ENCODE measurements at regions not wholly inside any gene's neighbourhood (a gene's known extent, or its start where the extent isn't known, plus 50 kb on each side); places are given as distances from the start of the nearest gene placed in this dataset.
"Not testable (repeated sequence)": the region's sequence is repeated elsewhere in the genome, so short reads cannot be mapped to it uniquely, and the experiment has no call there.

DNA sequence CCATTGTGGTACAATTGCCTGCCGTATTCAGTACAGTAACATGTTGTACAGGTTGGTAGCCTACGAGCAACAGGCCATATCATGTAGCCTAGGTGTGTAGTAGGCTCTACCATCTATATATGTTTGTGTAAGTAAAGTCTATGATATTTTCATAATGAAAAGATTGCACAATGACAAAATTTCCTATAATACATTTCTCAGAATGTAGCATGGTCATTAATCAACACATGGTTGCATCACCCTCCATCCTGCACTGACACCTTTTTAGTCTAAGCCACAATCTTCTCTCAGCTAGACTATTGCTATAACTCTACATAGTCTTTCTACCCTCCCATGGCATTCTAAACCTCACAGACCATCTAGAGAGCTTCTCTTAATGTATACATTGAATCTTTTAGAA lies 158.5 kb upstream of the HMGA2 start:
- H3K9ac ChIP-seq (ENCODE audit: low read depth, low read length): no peak overlapping the region
- no peaks in the 10 kb centered on the region for H3K36me3 ChIP-seq (ENCODE audit: insufficient read depth, low read length)
- H3K9me3 ChIP-seq (ENCODE audit: control insufficient read depth, insufficient read depth, low read length): 0 out of 2 replicates have a peak, but pooled peaks cover 3% of the 10 kb centered on the region
- peaks cover 22% of the 10 kb centered on the region for H3K4me1 ChIP-seq (ENCODE audit: insufficient read depth, low read length)

GRCh38 chr12:65666876-65667275 lies 157.4 kb upstream of the HMGA2 start:
- H3K36me3 ChIP-seq (ENCODE audit: insufficient read depth, low read length): no peaks in the 10 kb centered on the region
- no peak overlapping the region for H3K9ac ChIP-seq (ENCODE audit: low read depth, low read length)
- H3K4me1 ChIP-seq (ENCODE audit: insufficient read depth, low read length): peaks cover 22% of the 10 kb centered on the region
- H3K9me3 ChIP-seq (ENCODE audit: control insufficient read depth, insufficient read depth, low read length): 0 out of 2 replicates have a peak, but pooled peaks cover 3% of the 10 kb centered on the region

DNA sequence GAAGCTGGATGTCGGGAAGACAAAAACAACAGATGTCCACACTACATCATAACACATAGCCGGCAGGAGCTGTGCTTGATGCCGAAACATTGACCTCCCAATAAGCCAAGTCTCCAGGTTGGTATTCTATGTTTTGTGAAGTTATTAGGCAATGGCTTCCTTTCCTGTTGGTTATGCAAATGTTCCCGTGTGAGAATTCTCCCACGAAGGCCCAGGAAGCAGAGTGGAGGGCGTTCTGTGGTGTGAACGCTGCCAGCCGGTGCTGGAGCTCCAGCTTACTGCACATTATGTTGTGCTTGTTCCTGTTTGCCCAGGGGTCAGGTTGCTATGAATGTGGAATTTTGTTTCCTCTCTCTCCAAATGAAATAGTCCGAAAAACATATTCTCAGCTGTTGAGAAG lies 156.4 kb upstream of the HMGA2 start:
- Histone ChIP-seq H3K4me1 (ENCODE audit: insufficient read depth, low read length) (peaks cover 22% of the 10 kb centered on the region), H3K36me3 (ENCODE audit: insufficient read depth, low read length) (no peaks in the 10 kb centered on the region), H3K9ac (ENCODE audit: low read depth, low read length) (no peak overlapping the region), H3K9me3 (ENCODE audit: control insufficient read depth, insufficient read depth, low read length) (0 out of 2 replicates have a peak, but pooled peaks cover 3% of the 10 kb centered on the region)

- H3K4me1 ChIP-seq (ENCODE audit: insufficient read depth, low read length): peaks cover 22% of the 10 kb centered on the region
- H3K9me3 ChIP-seq (ENCODE audit: control insufficient read depth, insufficient read depth, low read length): 0 out of 2 replicates have a peak, but pooled peaks cover 3% of the 10 kb centered on the region
- no peaks in the 10 kb centered on the region for H3K36me3 ChIP-seq (ENCODE audit: insufficient read depth, low read length)
- H3K9ac ChIP-seq (ENCODE audit: low read depth, low read length): no peak overlapping the region
Measured at GRCh38 chr12:65668981-65669695, 155.1 kb upstream of the HMGA2 start.

DNA sequence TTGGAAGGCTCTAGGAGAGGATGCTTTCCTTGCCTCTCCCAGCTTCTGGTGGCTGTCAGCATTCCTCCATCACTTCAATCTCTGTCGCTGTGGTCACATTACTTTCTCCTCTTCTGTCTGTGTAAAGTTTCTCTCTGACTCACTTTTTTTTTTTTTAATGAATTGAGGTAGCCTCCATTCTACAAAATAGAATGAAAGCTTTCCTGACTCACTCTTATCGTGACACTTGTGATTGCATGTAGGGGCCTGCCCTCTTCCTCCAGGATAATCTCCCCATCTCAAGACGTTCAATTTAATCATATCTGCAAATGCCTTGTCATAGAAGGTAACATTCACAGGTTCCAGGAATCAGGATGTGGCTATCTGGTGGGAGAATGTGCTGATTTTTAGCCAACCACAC lies 153.5 kb upstream of the HMGA2 start:
- no peaks in the 10 kb centered on the region for H3K9me3 ChIP-seq (ENCODE audit: control insufficient read depth, insufficient read depth, low read length)
- no peaks in the 10 kb centered on the region for H3K36me3 ChIP-seq (ENCODE audit: insufficient read depth, low read length)
- no peak overlapping the region for H3K9ac ChIP-seq (ENCODE audit: low read depth, low read length)
- peaks cover 28% of the 10 kb centered on the region for H3K4me1 ChIP-seq (ENCODE audit: insufficient read depth, low read length)

- Histone ChIP-seq H3K4me1 (ENCODE audit: insufficient read depth, low read length) (peaks cover 20% of the 10 kb centered on the region), H3K36me3 (ENCODE audit: insufficient read depth, low read length) (no peaks in the 10 kb centered on the region), H3K9me3 (ENCODE audit: control insufficient read depth, insufficient read depth, low read length) (no peaks in the 10 kb centered on the region), H3K9ac (ENCODE audit: low read depth, low read length) (no peak overlapping the region)
Measured at GRCh38 chr12:65672441-65672840, 151.8 kb upstream of the HMGA2 start.

DNA sequence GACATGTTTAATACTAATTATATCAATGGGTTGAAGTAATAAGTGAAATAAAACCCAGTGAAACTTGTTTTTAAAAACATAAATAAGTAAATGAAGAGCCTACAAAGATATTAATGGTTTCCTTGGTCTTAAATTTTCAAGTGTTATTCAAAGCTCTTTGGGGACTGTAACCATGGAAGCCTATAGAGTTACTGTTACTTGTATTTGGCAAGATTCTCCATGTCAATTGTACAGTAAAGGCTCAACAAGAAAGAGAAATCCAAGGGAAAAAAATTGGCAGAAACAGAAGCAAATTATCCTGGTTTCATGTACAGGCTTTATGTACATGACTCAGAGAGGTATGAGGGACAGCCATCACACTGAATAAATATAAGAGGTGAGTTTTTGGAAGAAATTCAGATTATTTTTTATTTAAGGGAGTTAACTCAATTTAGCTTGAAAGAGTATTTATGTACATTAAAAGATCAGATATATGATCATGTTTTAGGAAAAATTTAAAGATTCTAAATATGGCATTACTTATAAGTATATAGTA lies 151.1 kb upstream of the HMGA2 start:
- H3K9me3 ChIP-seq (ENCODE audit: control insufficient read depth, insufficient read depth, low read length): no peaks in the 10 kb centered on the region
- no peaks in the 10 kb centered on the region for H3K36me3 ChIP-seq (ENCODE audit: insufficient read depth, low read length)
- H3K9ac ChIP-seq (ENCODE audit: low read depth, low read length): no peak overlapping the region
- H3K4me1 ChIP-seq (ENCODE audit: insufficient read depth, low read length): peaks cover 13% of the 10 kb centered on the region

- no peaks in the 10 kb centered on the region for H3K36me3 ChIP-seq (ENCODE audit: insufficient read depth, low read length)
- no peaks in the 10 kb centered on the region for H3K9me3 ChIP-seq (ENCODE audit: control insufficient read depth, insufficient read depth, low read length)
- peaks cover 9% of the 10 kb centered on the region for H3K4me1 ChIP-seq (ENCODE audit: insufficient read depth, low read length)
- H3K9ac ChIP-seq (ENCODE audit: low read depth, low read length): no peak overlapping the region
Measured at GRCh38 chr12:65673732-65674131, 150.6 kb upstream of the HMGA2 start.

DNA sequence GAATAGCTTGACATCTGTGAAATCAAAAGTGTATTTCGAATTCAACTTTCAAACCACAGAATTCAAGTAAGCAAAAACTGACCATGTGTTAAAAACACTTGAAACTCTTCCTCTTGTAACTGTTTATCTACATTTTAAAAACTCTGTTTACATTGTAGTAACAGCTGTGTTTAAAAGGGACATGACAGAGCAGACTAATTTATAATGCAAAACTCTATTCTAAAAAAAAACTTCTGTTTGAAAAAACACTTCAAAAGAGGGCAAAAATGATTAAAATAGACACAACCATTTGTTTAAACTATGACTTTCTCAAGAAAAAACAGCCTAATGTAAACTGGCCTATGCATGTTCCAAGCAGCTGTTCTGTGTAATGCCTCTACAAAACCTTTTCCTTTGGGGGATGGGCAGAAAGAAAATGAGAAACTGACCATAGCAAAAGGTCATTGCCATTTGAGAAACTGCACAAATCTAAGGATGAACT lies 149.1 kb upstream of the HMGA2 start:
- no peaks in the 10 kb centered on the region for H3K36me3 ChIP-seq (ENCODE audit: insufficient read depth, low read length)
- H3K9ac ChIP-seq (ENCODE audit: low read depth, low read length): no peak overlapping the region
- peaks cover 5% of the 10 kb centered on the region for H3K4me1 ChIP-seq (ENCODE audit: insufficient read depth, low read length)
- H3K9me3 ChIP-seq (ENCODE audit: control insufficient read depth, insufficient read depth, low read length): no peaks in the 10 kb centered on the region

- H3K4me1 ChIP-seq (ENCODE audit: insufficient read depth, low read length); H3K9me3 ChIP-seq (ENCODE audit: control insufficient read depth, insufficient read depth, low read length); H3K36me3 ChIP-seq (ENCODE audit: insufficient read depth, low read length); H3K9ac ChIP-seq (ENCODE audit: low read depth, low read length): not testable (repeated sequence)
Measured at GRCh38 chr12:65678172-65678571, 146.1 kb upstream of the HMGA2 start.

DNA sequence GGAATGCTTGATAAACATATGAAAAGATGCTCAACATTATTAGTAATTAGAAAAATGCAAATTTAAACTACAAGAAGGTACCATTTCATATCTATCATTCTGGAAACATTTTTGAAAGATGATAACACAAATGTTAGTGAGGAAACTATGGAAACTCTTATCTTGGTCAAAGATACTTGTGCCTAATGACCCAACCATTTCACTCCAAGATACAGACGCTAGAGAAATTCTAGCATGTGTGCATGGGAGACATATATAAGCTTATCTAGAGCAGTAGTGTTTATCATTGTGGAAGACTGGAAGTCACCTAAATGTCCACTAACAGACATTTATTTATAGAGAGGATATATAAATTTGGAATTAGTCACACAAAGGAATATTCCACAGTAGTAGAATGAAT lies 143.1 kb upstream of the HMGA2 start:
- Histone ChIP-seq H3K9me3 (ENCODE audit: control insufficient read depth, insufficient read depth, low read length) (no peaks in the 10 kb centered on the region), H3K4me1 (ENCODE audit: insufficient read depth, low read length) (no peaks in the 10 kb centered on the region), H3K9ac (ENCODE audit: low read depth, low read length) (no peak overlapping the region), H3K36me3 (ENCODE audit: insufficient read depth, low read length) (no peaks in the 10 kb centered on the region)

GRCh38 chr12:65682112-65682511 lies 142.2 kb upstream of the HMGA2 start:
- no peaks in the 10 kb centered on the region for H3K36me3 ChIP-seq (ENCODE audit: insufficient read depth, low read length)
- H3K9ac ChIP-seq (ENCODE audit: low read depth, low read length): no peak overlapping the region
- H3K9me3 ChIP-seq (ENCODE audit: control insufficient read depth, insufficient read depth, low read length): no peaks in the 10 kb centered on the region
- H3K4me1 ChIP-seq (ENCODE audit: insufficient read depth, low read length): no peaks in the 10 kb centered on the region

DNA sequence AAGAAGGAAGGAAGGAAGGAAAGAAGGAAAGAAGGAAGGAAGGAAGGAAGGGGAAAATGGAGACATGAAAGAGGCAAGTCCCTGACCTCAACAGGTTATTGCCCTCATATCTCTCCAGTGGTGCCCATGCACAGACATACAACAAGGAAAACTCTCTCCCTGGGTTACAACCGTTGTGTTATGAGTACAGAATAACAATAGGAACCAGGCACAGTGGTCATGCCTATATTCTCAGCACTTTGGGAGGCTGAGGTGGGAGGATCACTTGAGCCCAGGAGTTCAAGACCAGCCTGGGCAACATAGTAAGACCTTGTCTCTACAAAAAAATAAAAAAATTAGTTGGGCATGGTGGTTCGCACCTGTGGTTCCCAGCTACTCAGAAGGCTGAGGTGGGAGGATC lies 139.4 kb upstream of the HMGA2 start:
- Histone ChIP-seq H3K4me1 (ENCODE audit: insufficient read depth, low read length) (no peaks in the 10 kb centered on the region), H3K36me3 (ENCODE audit: insufficient read depth, low read length) (no peaks in the 10 kb centered on the region), H3K9me3 (ENCODE audit: control insufficient read depth, insufficient read depth, low read length) (no peaks in the 10 kb centered on the region), H3K9ac (ENCODE audit: low read depth, low read length) (no peak overlapping the region)

- Histone ChIP-seq H3K36me3 (ENCODE audit: insufficient read depth, low read length) (no peaks in the 10 kb centered on the region), H3K4me1 (ENCODE audit: insufficient read depth, low read length) (no peaks in the 10 kb centered on the region), H3K9me3 (ENCODE audit: control insufficient read depth, insufficient read depth, low read length) (no peaks in the 10 kb centered on the region), H3K9ac (ENCODE audit: low read depth, low read length) (no peak overlapping the region)
Measured at GRCh38 chr12:65685514-65685913, 138.8 kb upstream of the HMGA2 start.

DNA sequence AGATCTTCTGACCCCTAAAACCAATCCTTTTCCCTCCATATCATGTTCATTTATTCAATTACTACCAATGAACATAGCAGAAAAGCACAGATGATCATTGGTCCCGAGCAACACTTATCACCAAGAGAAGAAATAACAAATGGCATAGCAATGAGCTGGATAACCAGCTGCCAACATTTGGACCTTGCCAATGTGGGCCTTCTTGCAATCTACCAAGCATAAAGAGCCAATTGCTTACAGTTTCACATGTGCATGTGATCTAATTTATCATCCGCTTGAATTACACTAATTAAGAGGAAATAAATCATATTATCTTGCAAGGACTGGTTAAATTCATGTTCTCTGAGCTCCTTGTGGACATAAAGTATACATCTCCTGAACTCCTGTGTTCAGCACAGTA lies 134.8 kb upstream of the HMGA2 start:
- Histone ChIP-seq H3K9ac (ENCODE audit: low read depth, low read length) (no peak overlapping the region), H3K36me3 (ENCODE audit: insufficient read depth, low read length) (no peaks in the 10 kb centered on the region), H3K9me3 (ENCODE audit: control insufficient read depth, insufficient read depth, low read length) (no peaks in the 10 kb centered on the region), H3K4me1 (ENCODE audit: insufficient read depth, low read length) (peaks cover under 1% of the 10 kb centered on the region; the same call in 1 of the 2 replicates)

All from ES-I3 (cell line).